Heart left ventricle (tissue), 13 donors: ENCODE measurements at regions not wholly inside any gene's neighbourhood (a gene's known extent, or its start where the extent isn't known, plus 50 kb on each side); places are given as distances from the start of the nearest gene placed in this dataset.

Experiments
- POLR2A ChIP-seq, 2 donors: fragments of 450-650 bp; IDR thresholded peaks; one replicate each; pipeline ENCODE4 v1.6.1; 2017; ENCODE audit warnings: antibody characterized with exemption in 2 of 2, mild to moderate bottlenecking in 2 of 2, moderate library complexity in 2 of 2
- TF ChIP-seq, protein P1 (sequence below), 12 donors: fragments of 200-600 bp; sonication (generic) in 4 of 12; IDR thresholded peaks; one replicate each; pipeline versions ENCODE4 v1.5.0 to v1.8.0; 2018 to 2022; ENCODE audit warnings: antibody characterized with exemption in 12 of 12, mild to moderate bottlenecking in 5 of 12
- donor health status: ischemic (EF 13 %, LVEDD 7.1; RV severe dilation, severe dysfunction).
- donor health status: DM: no; HTN: yes; CAD: no.
- donor health status: DM: no; HTN: no; CAD: no.
- donor health status: ischemic (EF 25% LVEDD 6.9; RV normal size, moderate dysfunction).
- donor health status: ischemic (EF 25% LVEDD 5.7; RV mildly dilated, moderate dysfunction).
- donor health status: ischemic (EF 35%, LVEDD 5.7; RV mildly dilated, moderate dysfunction).
- donor health status: nonischemic (EF 11% LVEDD 7.7; RV severe dilation, severe dysfunction).
- donor health status: DM: yes; HTN: yes; CAD: no.
- donor health status: PGD.
- donor health status: ischemic (EF 29% LVEDD 5.4; RV normal size, mild dysfunction).
- donor health status: nonischemic (EF 23%, LVEDD 6.1; RV moderate dilation, normal function).

DNA sequence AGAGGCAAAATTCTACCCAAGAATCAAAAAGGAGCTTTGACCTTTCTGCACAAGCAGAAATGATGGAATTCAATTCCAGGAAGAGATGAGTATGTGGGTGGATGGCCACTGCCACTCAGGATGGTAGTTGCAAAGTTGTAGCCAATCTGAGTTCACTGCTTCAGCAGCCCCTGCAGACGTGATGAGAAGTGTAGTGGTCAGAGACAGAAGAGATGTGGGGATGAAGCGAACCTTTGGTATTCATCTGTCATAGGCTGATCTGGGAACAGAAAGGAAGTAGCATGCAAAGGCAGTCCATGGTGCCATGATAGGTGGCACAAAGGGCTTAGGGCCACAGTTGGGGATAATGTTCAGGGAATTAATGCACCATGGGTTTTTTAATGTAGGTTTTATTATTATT lies 81.1 kb upstream of the PGBD5 start:
- TF ChIP-seq, protein P1, sequence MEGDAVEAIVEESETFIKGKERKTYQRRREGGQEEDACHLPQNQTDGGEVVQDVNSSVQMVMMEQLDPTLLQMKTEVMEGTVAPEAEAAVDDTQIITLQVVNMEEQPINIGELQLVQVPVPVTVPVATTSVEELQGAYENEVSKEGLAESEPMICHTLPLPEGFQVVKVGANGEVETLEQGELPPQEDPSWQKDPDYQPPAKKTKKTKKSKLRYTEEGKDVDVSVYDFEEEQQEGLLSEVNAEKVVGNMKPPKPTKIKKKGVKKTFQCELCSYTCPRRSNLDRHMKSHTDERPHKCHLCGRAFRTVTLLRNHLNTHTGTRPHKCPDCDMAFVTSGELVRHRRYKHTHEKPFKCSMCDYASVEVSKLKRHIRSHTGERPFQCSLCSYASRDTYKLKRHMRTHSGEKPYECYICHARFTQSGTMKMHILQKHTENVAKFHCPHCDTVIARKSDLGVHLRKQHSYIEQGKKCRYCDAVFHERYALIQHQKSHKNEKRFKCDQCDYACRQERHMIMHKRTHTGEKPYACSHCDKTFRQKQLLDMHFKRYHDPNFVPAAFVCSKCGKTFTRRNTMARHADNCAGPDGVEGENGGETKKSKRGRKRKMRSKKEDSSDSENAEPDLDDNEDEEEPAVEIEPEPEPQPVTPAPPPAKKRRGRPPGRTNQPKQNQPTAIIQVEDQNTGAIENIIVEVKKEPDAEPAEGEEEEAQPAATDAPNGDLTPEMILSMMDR (IDR thresholded peaks at IDR 0.05) = no peak
- no peak for TF ChIP-seq POLR2A (IDR thresholded peaks at IDR 0.05)
